ENCODE measurements at regions not wholly inside any gene's neighbourhood (a gene's known extent, or its start where the extent isn't known, plus 50 kb on each side); places are given as distances from the start of the nearest gene placed in this dataset.

GRCh38 chr7:88516429-88516828 is 209.7 kb upstream of the STEAP4 start:
- no peak for TF ChIP-seq USF2 (IDR thresholded peaks at IDR 0.05; ENCODE audit: low read length)
- TF ChIP-seq CBX8 (IDR thresholded peaks at IDR 0.05; ENCODE audit: borderline replicate concordance, low read depth, low read length), result no peak
- TF ChIP-seq SUZ12 (IDR thresholded peaks at IDR 0.05; ENCODE audit: low read length), result no peak
- TF ChIP-seq JUN (IDR thresholded peaks at IDR 0.05; ENCODE audit: low read depth, low read length), result no peak
- TF ChIP-seq CEBPB (IDR thresholded peaks at IDR 0.05; ENCODE audit: low read depth, low read length), result no peak
- no peak for TF ChIP-seq EZH2 (IDR thresholded peaks at IDR 0.05; ENCODE audit: low read depth, low read length, severe bottlenecking)
- no peak for TF ChIP-seq POLR2A (IDR thresholded peaks at IDR 0.05; ENCODE audit: control extremely low read depth in 1 of 2, low read depth in 2 of 2, low read length in 2 of 2)
- TF ChIP-seq SAP30 (IDR thresholded peaks at IDR 0.05; ENCODE audit: insufficient read depth, insufficient replicate concordance, low read length), result no peak
- TF ChIP-seq CTCF (IDR thresholded peaks at IDR 0.05; ENCODE audit: control extremely low read depth in 1 of 3, insufficient read depth in 1 of 3, low read depth in 1 of 3, low read length in 3 of 3), result no peak
- no peak for TF ChIP-seq RAD21 (IDR thresholded peaks at IDR 0.05 in 1 of 2, conservative IDR thresholded peaks at IDR 0.05 in 1 of 2; ENCODE audit: low read depth in 2 of 2, low read length in 2 of 2)
- TF ChIP-seq ZNF274 (IDR thresholded peaks at IDR 0.05; ENCODE audit: borderline replicate concordance, extremely low read depth, low read length), result no peak
- no peak for TF ChIP-seq SP1 (IDR thresholded peaks at IDR 0.05; ENCODE audit: low read depth, low read length)
